Adrenal gland (tissue), 9 donors: ENCODE measurements at regions not wholly inside any gene's neighbourhood (a gene's known extent, or its start where the extent isn't known, plus 50 kb on each side); places are given as distances from the start of the nearest gene placed in this dataset.

Source experiments
- DNase-seq, 7 donors: peaks; one replicate each; pipeline ENCODE4 v3.0.0-alpha.2; 2019 to 2020
- H3K27ac ChIP-seq, 5 donors: fragments of 200-600 bp; sonication (generic) in 4 of 5; 1 replicate in 3 of 5; 2 replicates in 2 of 5; pipeline versions ENCODE4 v1.5.1 to v1.8.0; 2016 to 2020; ENCODE audit warnings: mild to moderate bottlenecking in 1 of 5
- H3K27me3 ChIP-seq: fragments of 200-600 bp; 2 replicates; pipeline ENCODE4 v1.8.0; 2021
- H3K36me3 ChIP-seq, 2 donors: fragments of 200-600 bp; replicated peaks in 1 of 2; 1 replicate in 1 of 2; 2 replicates in 1 of 2; pipeline versions ENCODE4 v1.5.1 to v1.8.0; 2018 to 2022
- H3K4me1 ChIP-seq, 2 donors: fragments of 200-600 bp; replicated peaks in 1 of 2; 1 replicate in 1 of 2; 2 replicates in 1 of 2; pipeline versions ENCODE4 v1.5.1 to v1.8.0; 2018 to 2021
- H3K4me3 ChIP-seq, 4 donors: fragments of 200-600 bp; sonication (generic) in 3 of 4; one replicate each; pipeline ENCODE4 v1.5.1; 2016 to 2018
- H3K9me3 ChIP-seq, 3 donors: fragments of 200-600 bp; sonication (generic) in 1 of 3; replicated peaks in 1 of 3; 1 replicate in 2 of 3; 2 replicates in 1 of 3; pipeline versions ENCODE4 v1.5.1 to v1.8.0; 2016 to 2021
- POLR2A ChIP-seq, 2 donors: fragments of 450-650 bp; IDR thresholded peaks; one replicate each; pipeline ENCODE4 v1.6.1; 2017; ENCODE audit warnings: antibody characterized with exemption in 2 of 2, mild to moderate bottlenecking in 2 of 2, moderate library complexity in 1 of 2
- WGBS, 4 donors: extraction: QIAGEN DNeasy Blood & Tissue Kit in 2 of 4; methylation state at CpG; one replicate each; pipeline versions ENCODE4 v1.1.5 to v1.1.7; 2013 to 2017; 5-methylcytosine and 5-hydroxymethylcytosine counted together
- intact Hi-C, 2 donors: fragments of 100-400 bp; cut with DNase I; formaldehyde crosslinking; loops; one replicate each; pipeline versions ENCODE4 v1.14.1 to v1.15.0; 2022 to 2023
- TF ChIP-seq, protein P1 (sequence below), 6 experiments: fragments of 450-650 bp in 4 of 6; fragments of 200-600 bp in 2 of 6; sonication (generic) in 1 of 6; IDR thresholded peaks; 1 replicate in 5 of 6; 2 replicates in 1 of 6; pipeline versions ENCODE4 v1.5.1 to v1.8.0; 2016 to 2021; ENCODE audit warnings: antibody characterized with exemption in 6 of 6, mild to moderate bottlenecking in 2 of 6, moderate library complexity in 1 of 6
- donor health status: healthy with polysubstance abuse.
- donor health status: Bipolar disorder and iron deficiency.
- donor health status: DM: yes; HTN: yes; CAD: no.
- donor health status: DM: no; HTN: no; CAD: no.
- donor health status: DM: no; HTN: no; CAD: no.

DNA sequence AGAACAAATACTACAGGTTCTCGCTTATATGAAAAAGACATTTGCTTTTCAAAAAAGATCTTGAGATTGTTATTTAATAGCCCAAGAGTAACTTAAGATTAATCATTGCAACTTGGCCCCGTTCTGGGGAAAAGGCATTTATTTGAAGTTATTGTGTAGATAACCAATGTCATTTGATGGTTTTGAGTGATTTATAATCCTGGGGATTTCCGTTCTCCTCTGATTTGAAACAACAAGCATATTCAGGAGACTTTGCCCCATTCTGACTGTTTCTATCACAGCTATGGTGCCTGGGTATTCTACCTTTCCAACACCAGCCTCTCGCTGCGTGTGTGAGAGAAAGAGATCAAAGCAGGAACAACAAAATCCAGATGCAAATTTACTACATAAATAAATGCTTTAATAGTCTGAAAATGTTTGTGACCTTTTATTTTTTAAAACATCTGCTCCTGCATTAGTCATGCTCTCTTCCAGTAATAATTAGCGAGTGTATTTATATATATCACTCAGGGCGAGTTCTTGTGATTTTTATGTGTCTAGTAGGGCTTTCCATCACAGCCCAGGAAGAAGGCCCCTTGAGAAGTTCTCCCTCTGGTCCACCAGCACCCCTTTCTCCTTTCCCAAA, 197.9 kb upstream of the FOXQ1 start:
- no peaks in the 10 kb centered on the region for H3K9me3 ChIP-seq
- no peak for DNase-seq
- H3K36me3 ChIP-seq = no peaks in the 10 kb centered on the region
- TF ChIP-seq, protein P1, sequence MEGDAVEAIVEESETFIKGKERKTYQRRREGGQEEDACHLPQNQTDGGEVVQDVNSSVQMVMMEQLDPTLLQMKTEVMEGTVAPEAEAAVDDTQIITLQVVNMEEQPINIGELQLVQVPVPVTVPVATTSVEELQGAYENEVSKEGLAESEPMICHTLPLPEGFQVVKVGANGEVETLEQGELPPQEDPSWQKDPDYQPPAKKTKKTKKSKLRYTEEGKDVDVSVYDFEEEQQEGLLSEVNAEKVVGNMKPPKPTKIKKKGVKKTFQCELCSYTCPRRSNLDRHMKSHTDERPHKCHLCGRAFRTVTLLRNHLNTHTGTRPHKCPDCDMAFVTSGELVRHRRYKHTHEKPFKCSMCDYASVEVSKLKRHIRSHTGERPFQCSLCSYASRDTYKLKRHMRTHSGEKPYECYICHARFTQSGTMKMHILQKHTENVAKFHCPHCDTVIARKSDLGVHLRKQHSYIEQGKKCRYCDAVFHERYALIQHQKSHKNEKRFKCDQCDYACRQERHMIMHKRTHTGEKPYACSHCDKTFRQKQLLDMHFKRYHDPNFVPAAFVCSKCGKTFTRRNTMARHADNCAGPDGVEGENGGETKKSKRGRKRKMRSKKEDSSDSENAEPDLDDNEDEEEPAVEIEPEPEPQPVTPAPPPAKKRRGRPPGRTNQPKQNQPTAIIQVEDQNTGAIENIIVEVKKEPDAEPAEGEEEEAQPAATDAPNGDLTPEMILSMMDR (IDR thresholded peaks at IDR 0.05) = no peak
- TF ChIP-seq POLR2A (IDR thresholded peaks at IDR 0.05) = no peak
- H3K4me3 ChIP-seq = no peak overlapping the region
- no peaks in the 10 kb centered on the region for H3K27me3 ChIP-seq
- no peak overlapping the region for H3K27ac ChIP-seq
- WGBS, 4 donors = 51 to 64% (median 58%) methylated on average over 7 of the region's 7 CpGs
- no peaks in the 10 kb centered on the region for H3K4me1 ChIP-seq
- intact Hi-C loops = no loop called here

GRCh38 chr6:1111361-1111760, 200.5 kb upstream of the FOXQ1 start:
- no peak for TF ChIP-seq POLR2A (IDR thresholded peaks at IDR 0.05)
- TF ChIP-seq, protein P1 (IDR thresholded peaks at IDR 0.05) = no peak
- Histone ChIP-seq H3K9me3 (no peaks in the 10 kb centered on the region), H3K27me3 (no peaks in the 10 kb centered on the region), H3K27ac (no peak overlapping the region), H3K4me1 (no peaks in the 10 kb centered on the region), H3K4me3 (no peak overlapping the region), H3K36me3 (no peaks in the 10 kb centered on the region)
- no peak for DNase-seq
- intact Hi-C loops = no loop called here
- 52 to 73% (median 61%) methylated on average over 6 of the region's 6 CpGs for WGBS, 4 donors

DNA sequence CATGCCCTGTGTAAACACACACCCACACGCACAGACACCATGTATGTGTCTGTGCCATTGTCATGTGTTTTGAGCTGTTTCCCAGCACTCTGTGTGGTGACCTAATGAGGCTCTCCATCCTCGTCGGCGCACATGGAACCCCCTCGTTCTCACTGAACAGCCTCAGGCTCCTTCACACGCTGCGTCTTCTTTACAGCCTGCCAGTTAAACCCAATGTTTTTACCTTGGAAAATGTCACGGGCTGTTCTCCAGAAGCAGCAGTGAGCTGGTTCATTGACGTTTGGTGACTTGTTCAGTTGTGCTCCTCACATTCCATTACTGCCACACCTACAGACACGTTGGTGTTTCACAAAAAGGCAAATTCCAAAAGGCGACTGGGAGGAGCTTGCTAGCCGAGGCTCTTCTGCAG, 201.0 kb upstream of the FOXQ1 start:
- no peak overlapping the region for H3K27ac ChIP-seq
- H3K36me3 ChIP-seq = no peaks in the 10 kb centered on the region
- WGBS, 4 donors = 72 to 82% (median 76%) methylated on average over 12 of the region's 12 CpGs
- DNase-seq = no peak
- H3K4me3 ChIP-seq = no peak overlapping the region
- no peaks in the 10 kb centered on the region for H3K4me1 ChIP-seq
- no peak for TF ChIP-seq POLR2A (IDR thresholded peaks at IDR 0.05)
- no peaks in the 10 kb centered on the region for H3K9me3 ChIP-seq
- intact Hi-C loops = no loop called here
- H3K27me3 ChIP-seq = no peaks in the 10 kb centered on the region

GRCh38 chr6:1110164-1110563, 201.7 kb upstream of the FOXQ1 start:
- no peaks in the 10 kb centered on the region for H3K4me1 ChIP-seq
- no peak overlapping the region for H3K4me3 ChIP-seq
- no peaks in the 10 kb centered on the region for H3K9me3 ChIP-seq
- WGBS, 4 donors = 93% methylated on average over 2 of the region's 2 CpGs
- TF ChIP-seq, protein P1 (IDR thresholded peaks at IDR 0.05) = no peak
- no peak for TF ChIP-seq POLR2A (IDR thresholded peaks at IDR 0.05)
- H3K27ac ChIP-seq = no peak overlapping the region
- DNase-seq = no peak
- intact Hi-C loops = no loop called here
- H3K36me3 ChIP-seq = no peaks in the 10 kb centered on the region
- no peaks in the 10 kb centered on the region for H3K27me3 ChIP-seq

GRCh38 chr6:1109134-1109533, 202.8 kb upstream of the FOXQ1 start:
- H3K27me3 ChIP-seq = no peaks in the 10 kb centered on the region
- 71 to 94% (median 86%) methylated on average over 2 of the region's 2 CpGs for WGBS, 4 donors
- H3K4me3 ChIP-seq = no peak overlapping the region
- H3K4me1 ChIP-seq = no peaks in the 10 kb centered on the region
- no peak for TF ChIP-seq POLR2A (IDR thresholded peaks at IDR 0.05)
- TF ChIP-seq, protein P1 (IDR thresholded peaks at IDR 0.05) = no peak
- no peaks in the 10 kb centered on the region for H3K9me3 ChIP-seq
- intact Hi-C loops = no loop called here
- H3K27ac ChIP-seq = no peak overlapping the region
- DNase-seq = no peak
- H3K36me3 ChIP-seq = no peaks in the 10 kb centered on the region
